T47D (cell line): ENCODE measurements at regions not wholly inside any gene's neighbourhood (a gene's known extent, or its start where the extent isn't known, plus 50 kb on each side); places are given as distances from the start of the nearest gene placed in this dataset.
"Not testable (repeated sequence)": the region's sequence is repeated elsewhere in the genome, so short reads cannot be mapped to it uniquely, and the experiment has no call there.

Source experiments
- DNase-seq, 2 experiments: peaks; one replicate each; pipeline versions ENCODE4 v3.0.0 to v3.0.0-alpha.2; 2011 to 2012; ENCODE audit warnings: low read depth in 1 of 2, low spot score in 1 of 2
- JUND ChIP-seq: IDR thresholded peaks from 2 replicates; pipeline ENCODE4 v1.6.1; 2012; ENCODE audit warnings: low read depth
- in situ Hi-C: cut with HindIII; loops from 2 replicates; pipeline ENCODE4 v1.10.0; 2016; ENCODE audit warnings: low sequenced_read_pairs, low pct_unique_long_range_greater_than_20kb

- DNase-seq: no peak
- TF ChIP-seq JUND: no peak
- in situ Hi-C loops: no loop called here
Measured at GRCh38 chr18:76307293-76307690, 187.8 kb downstream of the ZNF516 start.

GRCh38 chr18:76306685-76307292 lies 188.3 kb downstream of the ZNF516 start:
- TF ChIP-seq JUND: no peak
- DNase-seq: no peak
- in situ Hi-C loops: no loop called here

GRCh38 chr18:76285866-76286265 lies 209.2 kb downstream of the ZNF516 start:
- TF ChIP-seq JUND: no peak
- in situ Hi-C loops: no loop called here
- no peak for DNase-seq

- TF ChIP-seq JUND: no peak
- DNase-seq: no peak
- in situ Hi-C loops: no loop called here
Measured at GRCh38 chr18:76281565-76281964, 213.5 kb downstream of the ZNF516 start.

- no peak for DNase-seq
- no peak for TF ChIP-seq JUND
- in situ Hi-C loops: no loop called here
Measured at GRCh38 chr18:76277801-76278200, 217.2 kb downstream of the ZNF516 start.

GRCh38 chr18:76275727-76276313 lies 219.2 kb downstream of the ZNF516 start:
- in situ Hi-C loops: no loop called here
- no peak for DNase-seq
- TF ChIP-seq JUND: no peak

GRCh38 chr18:76274468-76275289 lies 220.4 kb downstream of the ZNF516 start:
- TF ChIP-seq JUND: no peak
- peak; percentile 62 to 66 for DNase-seq
- in situ Hi-C loops: no loop called here

GRCh38 chr18:76273956-76274355 lies 221.1 kb downstream of the ZNF516 start:
- TF ChIP-seq JUND: no peak
- in situ Hi-C loops: no loop called here
- DNase-seq: no peak

GRCh38 chr18:76273036-76273545 lies 222.0 kb downstream of the ZNF516 start:
- in situ Hi-C loops: no loop called here
- no peak for TF ChIP-seq JUND
- DNase-seq: no peak

- in situ Hi-C loops, DNase-seq: not testable (repeated sequence)
Measured at GRCh38 chr18:76267423-76267822, 227.6 kb downstream of the ZNF516 start.

- no peak for TF ChIP-seq JUND
- DNase-seq: no peak
- in situ Hi-C loops: no loop called here
Measured at GRCh38 chr18:76266236-76266991, 228.6 kb downstream of the ZNF516 start.

GRCh38 chr18:76265497-76266235 lies 229.4 kb downstream of the ZNF516 start:
- DNase-seq: no peak
- no peak for TF ChIP-seq JUND
- in situ Hi-C loops: no loop called here
